Fibroblast of lung (primary cell): ENCODE measurements at regions not wholly inside any gene's neighbourhood (a gene's known extent, or its start where the extent isn't known, plus 50 kb on each side); places are given as distances from the start of the nearest gene placed in this dataset.

Experiments
- EZH2 ChIP-seq: IDR thresholded peaks from 2 replicates; pipeline ENCODE4 v1.5.1; 2012; ENCODE audit warnings: low read length, control low read depth, mild to moderate bottlenecking; ENCODE audit errors: missing control alignments
- TF ChIP-seq, protein P1 (sequence below), 2 donors: IDR thresholded peaks in 1 of 2; conservative IDR thresholded peaks in 1 of 2; 1 replicate in 1 of 2; 2 replicates in 1 of 2; pipeline ENCODE4 v1.5.1; 2011 to 2012; ENCODE audit warnings: low read length in 2 of 2, control low read depth in 1 of 2, inconsistent platforms in 1 of 2, low read depth in 1 of 2, mild to moderate bottlenecking in 1 of 2

- TF ChIP-seq, protein P1, sequence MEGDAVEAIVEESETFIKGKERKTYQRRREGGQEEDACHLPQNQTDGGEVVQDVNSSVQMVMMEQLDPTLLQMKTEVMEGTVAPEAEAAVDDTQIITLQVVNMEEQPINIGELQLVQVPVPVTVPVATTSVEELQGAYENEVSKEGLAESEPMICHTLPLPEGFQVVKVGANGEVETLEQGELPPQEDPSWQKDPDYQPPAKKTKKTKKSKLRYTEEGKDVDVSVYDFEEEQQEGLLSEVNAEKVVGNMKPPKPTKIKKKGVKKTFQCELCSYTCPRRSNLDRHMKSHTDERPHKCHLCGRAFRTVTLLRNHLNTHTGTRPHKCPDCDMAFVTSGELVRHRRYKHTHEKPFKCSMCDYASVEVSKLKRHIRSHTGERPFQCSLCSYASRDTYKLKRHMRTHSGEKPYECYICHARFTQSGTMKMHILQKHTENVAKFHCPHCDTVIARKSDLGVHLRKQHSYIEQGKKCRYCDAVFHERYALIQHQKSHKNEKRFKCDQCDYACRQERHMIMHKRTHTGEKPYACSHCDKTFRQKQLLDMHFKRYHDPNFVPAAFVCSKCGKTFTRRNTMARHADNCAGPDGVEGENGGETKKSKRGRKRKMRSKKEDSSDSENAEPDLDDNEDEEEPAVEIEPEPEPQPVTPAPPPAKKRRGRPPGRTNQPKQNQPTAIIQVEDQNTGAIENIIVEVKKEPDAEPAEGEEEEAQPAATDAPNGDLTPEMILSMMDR (conservative IDR thresholded peaks at IDR 0.05 in 1 of 2, IDR thresholded peaks at IDR 0.05 in 1 of 2; ENCODE audit: low read depth in 1 of 2, low read length in 2 of 2): no peak
- TF ChIP-seq EZH2: no peak
Measured at GRCh38 chr7:138228119-138228518, 151.9 kb downstream of the AKR1D1 start.
